SHP77 treated with DMSO at 0.1 percent for 48 hours (cell line): ENCODE measurements at regions not wholly inside any gene's neighbourhood (a gene's known extent, or its start where the extent isn't known, plus 50 kb on each side); places are given as distances from the start of the nearest gene placed in this dataset.
"Not testable (repeated sequence)": the region's sequence is repeated elsewhere in the genome, so short reads cannot be mapped to it uniquely, and the experiment has no call there.

Experiments used
- DNase-seq: peaks from one replicate; lab custom pipeline; 2025; lab: John Stamatoyannopoulos, UW

DNA sequence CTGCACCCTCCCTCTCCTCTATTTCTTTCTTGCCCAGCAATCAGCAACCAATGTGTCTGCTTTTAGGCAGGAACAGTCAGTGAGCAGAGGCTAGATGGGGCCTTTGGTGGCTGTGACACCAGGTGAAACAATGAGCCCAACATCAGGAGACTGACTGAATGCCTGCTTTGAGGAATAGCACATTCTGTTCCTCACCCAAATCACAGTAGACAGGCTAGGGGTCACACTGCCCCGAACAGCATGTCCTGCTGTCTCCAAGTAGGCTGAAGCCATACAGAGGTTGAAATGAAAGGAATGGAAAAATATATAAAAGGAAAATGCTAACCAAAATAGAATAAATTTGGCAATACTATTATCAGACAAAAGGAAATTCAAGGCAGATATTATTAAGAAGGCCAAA lies 122.5 kb upstream of the GDNF start:
- no peak for DNase-seq

DNA sequence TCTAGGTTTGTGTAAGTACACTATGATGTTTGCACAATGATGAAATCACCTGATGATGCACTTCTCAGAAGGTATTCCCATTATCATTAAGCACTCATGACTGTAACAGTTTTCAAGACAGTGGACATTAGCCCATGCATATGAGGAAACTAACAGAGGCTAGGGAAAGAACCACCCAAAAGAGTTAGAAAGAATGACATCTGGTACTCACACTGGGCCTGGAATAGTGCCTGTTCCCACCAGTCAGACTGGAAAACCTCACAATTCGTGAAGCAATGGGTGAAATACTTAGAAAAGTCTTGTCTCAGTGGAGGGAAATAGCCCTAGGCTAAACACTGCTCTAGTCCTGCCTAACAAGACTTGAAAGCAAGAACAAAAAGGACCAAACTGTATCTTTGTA lies 117.4 kb upstream of the GDNF start:
- DNase-seq = no peak

DNA sequence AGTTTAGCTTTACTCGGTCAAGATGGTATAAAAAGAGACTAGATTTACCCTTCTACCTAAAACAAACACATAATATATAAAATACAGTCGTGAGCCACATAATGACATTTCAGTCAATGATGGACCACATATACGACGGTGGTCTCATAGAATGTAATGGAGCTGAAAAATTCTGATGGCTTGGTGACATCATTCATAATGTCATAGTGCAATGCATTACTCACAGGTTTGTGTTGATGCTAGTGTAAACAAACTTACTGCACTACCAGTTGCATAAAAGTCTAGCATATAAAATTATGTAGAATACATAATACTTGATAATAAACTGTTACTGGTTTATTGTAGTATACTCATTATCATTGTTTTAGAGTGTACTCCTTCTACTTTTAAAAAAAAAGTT lies 115.9 kb upstream of the GDNF start:
- DNase-seq = no peak

DNA sequence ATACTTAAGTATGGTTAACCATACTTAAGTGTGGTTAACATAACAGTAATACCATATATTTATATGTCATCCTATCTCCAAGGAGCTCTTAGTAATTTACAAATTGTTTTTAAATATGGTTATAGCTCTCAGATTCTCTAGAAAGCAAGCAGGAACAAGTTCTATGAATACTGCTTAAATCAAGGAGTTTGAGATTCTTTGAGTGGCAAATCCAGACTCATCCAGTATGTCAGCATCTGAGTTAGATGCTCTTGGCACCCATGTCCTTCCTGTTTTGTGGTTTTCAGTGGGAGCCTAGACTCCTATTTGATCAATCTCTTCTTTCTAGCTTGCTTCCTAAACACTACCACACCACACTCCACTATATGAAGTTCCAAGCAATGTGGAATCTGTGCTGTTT lies 114.7 kb upstream of the GDNF start:
- DNase-seq = no peak

DNA sequence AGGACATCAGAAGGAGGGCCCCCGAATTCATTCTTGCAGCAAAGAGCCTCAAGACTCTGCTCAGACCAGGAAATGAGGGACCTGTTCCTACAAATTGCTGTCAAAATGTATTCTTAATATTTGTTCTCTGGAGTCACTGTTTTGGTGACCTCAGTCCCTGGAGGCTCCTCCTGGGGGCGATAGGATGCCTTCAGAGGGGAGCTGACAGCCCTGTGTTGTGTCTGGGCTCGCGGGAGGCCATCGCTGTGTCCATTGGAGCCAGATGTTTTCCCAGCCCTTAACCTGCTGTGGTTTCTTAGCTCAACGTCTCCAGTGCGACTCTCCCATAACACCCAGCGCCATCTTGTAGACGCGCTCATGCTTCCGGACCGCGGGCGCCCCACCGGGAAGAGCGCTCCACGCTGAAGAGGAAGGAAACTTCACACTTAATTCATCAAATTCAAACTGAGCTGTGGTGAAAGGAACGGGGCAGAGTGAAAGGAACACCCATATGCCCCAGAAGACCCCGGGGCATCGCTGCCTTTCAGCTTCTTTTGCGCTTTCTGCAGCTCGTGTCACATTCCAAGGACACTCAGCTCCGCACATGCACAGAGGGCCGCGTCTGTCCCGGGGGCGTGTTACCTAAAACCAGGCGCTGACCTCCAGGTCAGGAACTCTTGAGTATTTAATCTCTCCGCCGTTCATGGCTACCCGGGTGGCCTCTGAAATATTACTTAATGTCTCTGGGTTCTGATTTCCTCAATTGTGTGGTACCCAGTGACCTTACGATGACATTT lies 112.3 kb upstream of the GDNF start:
- no peak for DNase-seq

DNA sequence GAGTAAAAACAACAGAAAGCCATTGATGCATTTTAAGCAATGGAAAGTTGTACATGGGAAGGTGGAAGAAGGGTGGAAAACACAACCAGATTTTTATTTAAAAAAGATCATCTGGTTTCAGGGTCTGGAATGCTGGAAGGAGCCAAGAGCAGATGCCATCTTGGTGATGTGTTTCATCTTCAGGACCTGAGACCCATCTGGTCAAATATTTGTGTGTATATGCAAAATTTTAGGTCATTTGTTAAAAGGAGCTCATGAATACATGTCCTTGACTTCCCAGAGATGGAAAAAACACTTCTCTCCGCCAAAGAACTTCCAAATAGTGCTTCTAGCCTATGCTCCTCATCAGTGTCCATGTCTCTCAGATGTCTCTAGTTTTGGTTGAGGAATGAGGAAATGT lies 110.6 kb upstream of the GDNF start:
- no peak for DNase-seq

DNA sequence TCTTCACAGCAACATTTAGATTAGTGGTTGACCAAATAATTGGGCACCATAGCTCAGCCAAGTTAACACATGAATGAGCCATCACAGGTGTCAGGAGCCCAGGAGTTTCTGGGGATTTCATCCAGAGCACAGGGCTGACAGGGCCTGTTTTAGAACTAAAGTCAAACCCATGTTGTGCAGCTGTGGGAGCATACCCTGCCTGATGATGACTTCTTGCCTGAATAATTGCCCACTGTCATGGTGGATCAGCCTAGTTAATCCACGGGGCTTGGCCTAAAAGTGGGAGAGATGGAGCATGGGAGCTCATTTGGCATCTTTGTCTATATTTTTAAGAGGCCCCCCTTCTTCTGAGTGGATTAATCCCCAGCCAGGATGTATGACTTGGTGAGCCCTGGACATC lies 105.6 kb upstream of the GDNF start:
- no peak for DNase-seq

DNA sequence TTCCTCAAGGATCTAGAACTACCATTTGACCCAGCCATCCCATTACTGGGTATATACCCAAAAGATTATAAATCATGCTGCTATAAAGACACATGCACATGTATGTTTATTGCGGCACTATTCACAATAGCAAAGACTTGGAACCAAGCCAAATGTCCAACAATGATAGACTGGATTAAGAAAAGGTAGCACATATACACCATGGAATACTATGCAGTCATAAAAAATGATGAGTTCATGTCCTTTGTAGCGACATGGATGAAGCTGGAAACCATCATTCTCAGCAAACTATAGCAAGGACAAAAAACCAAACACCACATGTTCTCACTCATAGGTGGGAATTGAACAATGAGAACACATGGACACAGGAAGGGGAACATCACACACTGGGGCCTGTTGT lies 103.3 kb upstream of the GDNF start:
- DNase-seq = not testable (repeated sequence)

DNA sequence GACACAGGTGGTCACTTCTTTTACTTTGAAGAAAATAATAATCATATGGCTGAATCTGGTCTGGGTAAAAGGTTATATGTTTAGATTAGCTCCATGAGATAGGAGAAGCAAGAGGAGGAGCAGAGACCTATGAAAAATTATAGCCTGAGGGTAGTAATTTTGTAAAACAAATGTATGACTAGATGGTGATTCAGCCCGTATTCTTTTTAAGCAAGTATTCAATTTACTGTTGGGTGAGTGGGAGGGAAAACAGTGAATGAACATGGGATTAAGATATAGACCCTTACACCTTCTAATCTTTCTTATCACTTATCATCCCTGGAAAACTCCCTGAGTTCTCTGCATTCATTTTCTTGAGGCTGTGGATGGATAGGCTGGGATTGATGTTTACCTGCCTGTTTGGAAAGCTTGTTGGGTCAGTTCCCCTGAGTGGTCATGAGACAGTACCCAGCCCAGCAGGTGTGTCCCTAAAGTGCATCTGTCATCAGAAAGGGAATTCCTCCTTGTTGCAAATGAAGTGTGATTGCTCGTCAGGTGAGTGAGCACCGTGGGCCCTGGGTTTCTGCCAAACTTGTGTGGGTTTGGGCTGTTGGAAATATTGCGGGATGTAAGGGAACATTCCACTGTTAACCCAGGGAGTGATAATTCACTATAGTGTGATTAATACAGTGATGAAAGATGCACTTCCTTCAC lies 101.2 kb upstream of the GDNF start:
- no peak for DNase-seq

DNA sequence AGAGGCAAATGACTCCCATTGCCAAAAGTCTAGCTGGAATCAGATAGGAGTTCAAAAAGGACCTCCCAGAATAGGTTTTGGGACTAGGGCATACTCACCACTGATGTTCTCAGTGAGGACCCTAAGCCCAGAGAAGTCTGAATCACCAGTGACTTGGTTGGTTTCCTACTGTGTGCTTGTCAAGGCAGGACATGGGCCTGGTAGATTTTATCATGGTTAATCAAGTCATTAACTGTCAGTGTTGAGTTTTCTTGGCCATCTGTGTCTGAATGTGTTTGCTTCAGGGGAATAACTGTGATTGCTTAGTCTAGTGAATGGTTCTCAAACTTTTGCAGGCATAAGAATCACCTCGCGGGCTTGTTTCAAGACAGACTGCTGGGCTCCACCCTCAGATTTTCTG lies 99.0 kb upstream of the GDNF start:
- DNase-seq = no peak

DNA sequence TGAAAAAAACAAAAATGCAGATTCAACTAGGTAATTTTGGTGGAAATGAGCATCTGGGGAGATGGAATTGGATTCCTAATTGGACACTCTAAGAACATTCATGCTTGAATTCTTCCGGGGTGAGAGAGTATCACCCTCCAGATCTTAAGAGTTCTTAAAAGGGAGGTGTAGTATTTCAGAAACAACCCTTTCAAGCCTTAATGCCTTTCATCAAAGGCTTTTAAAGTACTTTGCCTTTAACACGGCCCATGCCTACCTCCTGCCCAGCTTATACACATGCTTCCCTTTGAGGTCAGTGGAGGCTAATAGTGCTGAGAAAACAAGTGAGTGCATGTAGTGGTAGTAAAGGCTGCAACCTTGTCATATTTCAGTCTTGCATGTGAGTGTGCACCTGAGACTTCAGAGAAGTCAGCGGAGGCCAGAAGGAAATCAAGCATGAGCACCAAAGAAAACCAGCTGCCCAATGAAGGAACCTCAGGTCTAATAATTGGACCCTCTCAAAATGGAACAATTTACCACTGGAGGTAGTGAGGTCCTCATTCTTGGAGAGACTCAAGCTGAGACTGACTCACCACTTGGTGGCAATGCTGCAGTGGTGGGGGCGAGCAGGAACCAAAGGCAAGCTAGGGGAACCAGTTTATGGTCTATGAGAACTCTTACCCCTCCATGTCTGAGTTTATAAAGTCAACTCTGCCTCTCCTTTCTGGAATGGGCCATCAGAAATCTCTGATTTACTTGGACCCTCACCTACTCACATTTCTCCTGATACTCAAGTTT lies 98.4 kb upstream of the GDNF start:
- no peak for DNase-seq

DNA sequence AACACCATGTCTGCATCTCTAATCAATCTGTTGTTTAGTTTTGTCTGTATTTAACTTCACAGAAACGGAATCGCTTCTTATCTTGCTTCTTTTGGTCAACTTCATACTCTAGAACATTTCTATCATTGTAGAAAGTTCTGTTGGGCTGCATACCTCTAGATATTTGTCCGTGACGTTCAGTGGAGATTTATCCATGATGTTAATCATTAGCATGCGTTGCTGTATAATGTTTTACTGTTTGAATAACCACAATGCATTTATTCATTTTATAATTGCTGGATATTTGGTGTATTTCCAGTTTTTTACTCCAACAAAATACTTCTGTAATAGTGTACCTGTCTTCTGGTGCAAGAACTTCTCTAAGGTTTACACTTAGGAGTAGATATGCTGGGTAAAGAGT lies 96.2 kb upstream of the GDNF start:
- DNase-seq = no peak

DNA sequence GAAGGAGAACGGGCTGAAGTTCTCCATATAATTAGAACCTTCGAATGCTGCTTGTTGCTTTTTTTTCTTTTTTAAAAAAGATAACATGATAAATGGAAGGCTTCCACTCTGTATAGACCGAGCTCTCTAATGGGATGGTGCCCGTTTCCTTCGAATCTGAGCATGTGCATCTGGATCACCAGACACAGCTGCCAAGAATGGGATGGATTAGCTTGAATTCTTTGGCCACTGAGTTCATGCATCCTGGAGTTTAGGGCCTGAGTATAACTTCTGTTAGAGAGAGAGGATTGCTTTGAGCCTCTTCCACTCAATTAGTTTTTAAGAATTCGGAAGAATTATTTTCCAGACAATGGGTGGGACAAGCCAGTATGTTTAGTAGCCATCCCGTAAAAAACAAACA lies 93.7 kb upstream of the GDNF start:
- DNase-seq = no peak

DNA sequence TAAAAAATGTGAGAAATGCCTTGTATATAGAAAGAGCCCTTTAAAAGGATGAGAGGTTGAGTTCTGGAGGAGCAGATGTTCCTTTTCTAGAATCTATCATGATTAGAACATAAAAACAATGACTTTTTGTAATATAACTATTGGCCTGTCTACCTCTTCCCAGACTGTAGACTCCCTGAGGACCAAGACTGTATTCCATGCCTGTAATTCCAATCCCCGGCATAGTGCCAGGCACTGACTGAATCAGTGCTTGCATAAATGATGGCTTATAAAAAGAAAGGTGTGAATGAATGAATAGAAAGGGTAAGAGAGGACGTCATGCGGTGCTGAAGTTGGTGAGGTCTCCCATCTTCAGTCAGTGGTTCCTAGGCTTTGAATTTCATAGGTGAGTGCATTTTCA lies 92.6 kb upstream of the GDNF start:
- no peak for DNase-seq

DNA sequence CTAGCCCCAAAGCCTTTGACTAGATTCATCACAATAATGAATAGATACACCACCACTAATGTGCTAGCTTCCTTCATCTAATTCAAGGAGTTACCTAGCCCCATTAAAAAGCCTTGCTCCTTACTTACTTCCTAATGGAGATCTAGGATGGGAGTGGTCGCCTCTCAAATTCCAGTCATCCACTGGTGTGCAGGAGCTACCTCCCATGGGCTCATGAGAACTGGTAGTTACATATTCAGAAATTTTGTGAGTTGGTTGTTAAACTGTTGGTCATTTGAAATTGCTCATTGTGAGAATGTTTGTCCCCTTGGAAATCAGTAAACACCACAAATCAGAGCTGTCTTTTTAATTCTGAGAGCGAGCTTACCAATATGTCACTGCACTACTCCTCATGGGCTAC lies 91.7 kb upstream of the GDNF start:
- DNase-seq = no peak

DNA sequence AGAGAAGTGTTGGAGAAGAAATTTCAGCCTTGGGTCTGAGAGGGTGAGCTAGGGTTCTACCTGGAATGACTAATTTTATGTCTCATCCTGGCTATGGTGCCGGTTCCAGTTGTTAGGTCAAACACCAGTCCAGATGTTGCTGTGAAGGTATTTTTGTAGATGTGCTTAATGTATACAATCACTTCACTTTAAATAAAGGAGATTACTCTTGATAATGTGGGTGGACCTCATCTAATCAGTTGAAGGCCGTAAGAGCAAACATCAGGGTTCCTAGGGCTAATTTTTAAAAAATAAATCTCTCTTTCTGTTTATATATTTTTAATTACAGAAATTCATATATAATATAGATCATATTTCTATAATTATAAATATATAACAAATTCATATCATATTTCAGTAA lies 90.5 kb upstream of the GDNF start:
- DNase-seq = no peak

DNA sequence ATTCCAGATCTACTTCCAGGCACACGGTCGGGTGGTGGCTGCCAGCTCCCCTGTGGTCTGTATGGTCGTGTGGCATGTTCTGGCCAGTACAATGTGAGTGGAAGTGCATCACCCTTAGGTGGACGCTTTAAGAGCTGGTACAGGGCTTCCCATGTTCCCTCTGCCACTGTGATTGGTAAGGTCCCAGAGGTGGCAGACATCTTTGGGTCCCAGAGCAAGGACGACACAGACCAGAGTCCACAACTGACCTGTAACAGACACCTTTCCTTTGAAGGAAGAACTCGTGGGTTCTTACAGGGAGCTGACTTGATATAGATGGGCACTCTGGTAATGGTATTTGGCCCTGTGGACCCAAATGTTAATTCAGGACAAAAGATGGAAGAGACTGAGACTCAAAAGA lies 90.0 kb upstream of the GDNF start:
- DNase-seq = no peak

DNA sequence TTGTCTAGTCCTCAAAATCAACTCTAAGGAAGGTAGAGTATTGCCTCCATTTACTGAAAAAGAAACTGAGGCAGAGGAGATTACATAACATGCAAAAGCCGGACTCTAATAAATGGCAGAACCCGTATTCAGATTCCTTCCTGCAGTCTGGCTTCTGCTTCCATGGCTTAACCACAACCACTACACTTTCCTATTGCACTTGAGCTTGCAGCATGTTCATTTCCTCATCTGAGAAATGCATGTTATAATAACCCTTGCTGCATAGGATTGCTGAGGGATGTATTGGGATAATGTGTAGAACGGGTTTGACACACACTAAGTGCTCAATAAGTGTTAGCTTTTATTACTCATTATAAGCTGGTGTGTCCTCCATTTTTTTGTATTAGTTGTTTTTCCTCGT lies 87.9 kb upstream of the GDNF start:
- not testable (repeated sequence) for DNase-seq

DNA sequence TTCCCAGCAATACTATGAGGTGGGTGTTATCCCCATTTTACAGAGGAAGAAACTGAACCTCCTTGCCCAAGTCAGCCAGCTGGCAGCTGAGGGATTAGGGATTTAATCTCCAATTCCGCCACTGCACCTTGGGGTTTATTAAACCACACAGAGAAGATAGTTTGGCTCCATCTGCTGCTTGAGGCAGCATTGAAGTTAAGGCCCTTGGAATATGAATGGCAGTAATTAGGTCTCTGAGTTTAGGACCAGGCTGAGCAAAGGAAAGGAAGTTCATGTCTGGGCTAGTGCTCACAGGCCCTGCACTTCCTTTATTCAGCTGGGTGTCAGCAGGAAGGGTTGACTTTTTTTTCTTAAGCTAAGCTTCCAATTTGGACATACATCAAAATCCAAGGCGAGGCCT lies 86.9 kb upstream of the GDNF start:
- no peak for DNase-seq

DNA sequence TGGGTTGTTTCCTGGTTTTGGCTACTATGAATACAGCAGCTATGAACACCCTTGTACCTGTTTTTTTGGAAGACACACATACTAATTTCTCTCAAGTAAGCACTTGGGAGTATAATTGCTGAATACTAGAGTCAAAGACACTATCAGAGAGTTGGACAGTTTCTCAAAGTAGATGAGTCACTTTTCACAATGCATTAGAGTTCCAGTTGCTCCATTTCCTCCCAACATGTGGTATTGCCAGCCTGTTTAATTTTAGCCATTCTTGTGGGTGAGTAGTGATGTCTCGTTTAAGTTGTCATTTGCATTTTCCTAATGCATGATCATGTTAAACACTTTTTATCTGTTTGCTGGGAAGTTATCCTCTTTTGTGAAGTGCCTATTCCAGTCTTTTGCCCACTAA lies 81.6 kb upstream of the GDNF start:
- DNase-seq = no peak

DNA sequence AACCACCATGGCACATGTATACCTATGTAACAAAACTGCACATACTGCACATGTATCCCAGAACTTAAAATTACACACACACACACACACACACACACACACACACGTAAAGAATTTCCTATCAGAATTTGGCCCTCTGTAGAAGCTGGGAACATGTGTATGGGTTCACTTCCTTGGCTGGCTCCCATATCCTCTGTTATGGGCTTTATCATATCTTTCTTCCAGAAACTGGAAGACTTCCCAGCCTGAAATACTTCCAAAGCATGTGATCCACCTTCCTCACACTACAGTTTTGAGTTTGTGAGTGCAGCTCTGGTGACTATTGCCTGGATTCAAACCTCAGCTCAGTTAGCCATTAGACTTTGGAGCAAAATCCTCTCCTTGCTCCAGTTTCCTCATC lies 78.6 kb upstream of the GDNF start:
- DNase-seq = no peak

DNA sequence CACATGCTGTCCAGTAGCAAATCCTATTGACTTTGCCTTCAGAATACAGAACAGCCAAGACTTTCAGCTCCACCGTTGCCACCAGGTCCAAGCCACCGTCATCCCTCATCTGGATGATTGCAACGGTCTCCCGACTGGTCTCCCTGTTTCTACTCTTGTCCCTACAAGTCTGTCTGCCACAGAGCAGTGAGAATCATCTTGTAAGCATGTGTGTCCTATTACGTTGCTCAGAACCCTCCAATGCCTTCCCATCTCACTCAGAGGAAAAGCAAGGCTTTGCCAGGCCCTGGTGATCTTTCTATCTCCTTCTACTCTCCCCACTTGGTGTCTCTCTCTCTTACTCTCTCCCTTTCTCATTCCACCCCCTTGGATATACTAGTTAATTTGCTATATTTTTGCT lies 76.7 kb upstream of the GDNF start:
- DNase-seq = no peak

DNA sequence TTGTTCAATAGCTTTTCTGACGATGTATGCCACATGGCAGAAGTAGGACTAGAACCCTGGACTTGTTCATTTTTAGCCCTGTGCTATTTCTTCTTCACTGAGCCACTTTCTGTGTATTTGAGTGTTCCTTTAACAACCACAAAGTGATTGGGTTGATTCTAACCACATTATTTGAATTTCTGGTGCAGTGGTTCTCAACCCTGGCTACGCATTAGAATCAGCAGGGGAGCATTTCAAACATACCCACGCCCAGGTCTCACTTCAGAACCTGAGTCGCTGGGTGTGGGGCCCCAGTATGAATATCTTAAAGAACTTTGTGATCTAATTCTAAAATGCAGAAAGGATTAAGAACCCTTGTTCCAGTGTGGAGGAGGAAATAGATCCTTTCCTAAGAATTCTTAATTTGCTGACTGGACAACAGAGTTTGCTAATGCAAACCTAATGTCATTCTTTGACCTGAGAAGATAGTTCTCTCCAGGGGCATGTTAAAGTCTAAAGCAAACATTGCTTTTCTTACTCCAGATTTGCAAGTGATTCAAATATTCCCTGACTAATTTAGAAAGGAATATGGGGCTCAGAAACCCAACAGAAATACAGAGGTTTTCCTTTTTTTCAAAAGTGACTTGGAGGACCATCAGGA lies 75.4 kb upstream of the GDNF start:
- DNase-seq = no peak
